HG03439 (cell line): ENCODE measurements at regions not wholly inside any gene's neighbourhood (a gene's known extent, or its start where the extent isn't known, plus 50 kb on each side); places are given as distances from the start of the nearest gene placed in this dataset.

Experiments
- ATAC-seq: cut with Tn5 transposase; IDR thresholded peaks from one replicate; pipeline ENCODE4 v1.9.1; 2021; ENCODE audit warnings: mild to moderate bottlenecking, moderate library complexity; ENCODE audit not compliant: unreplicated experiment

- no peak for ATAC-seq
These were observed 1629.5 kb downstream of the OTOL1 start for GRCh38 chr3:163126115-163126514.
